ENCODE measurements at regions not wholly inside any gene's neighbourhood (a gene's known extent, or its start where the extent isn't known, plus 50 kb on each side); places are given as distances from the start of the nearest gene placed in this dataset.

- Histone ChIP-seq H3K27ac (ENCODE audit: low read depth, low read length, poor library complexity, severe bottlenecking) (no peak overlapping the region), H3K27me3 (replicated peaks; ENCODE audit: insufficient read depth, low read depth, low read length, poor library complexity) (no peaks in the 10 kb centered on the region), H3K36me3 (ENCODE audit: insufficient read depth, low read length, poor library complexity, severe bottlenecking) (no peaks in the 10 kb centered on the region), H3K4me1 (ENCODE audit: insufficient read depth, low read length, poor library complexity, severe bottlenecking) (no peaks in the 10 kb centered on the region), H3K9me3 (ENCODE audit: low read depth, low read length, poor library complexity, severe bottlenecking) (no peaks in the 10 kb centered on the region), H3K4me3 (ENCODE audit: low read depth, low read length, poor library complexity, severe bottlenecking) (no peak overlapping the region)
- no TSS peak for BruUV-seq (replicated peaks)
- TF ChIP-seq CTCF (conservative IDR thresholded peaks at IDR 0.05; ENCODE audit: low read depth, low read length) (no peak), EZH2 (IDR thresholded peaks at IDR 0.05; ENCODE audit: borderline replicate concordance, low read depth, low read length, poor library complexity, severe bottlenecking) (no peak)
- no peak for DNase-seq (ENCODE audit: low spot score)
- CTCF ChIA-PET = no interaction called here
- POLR2A ChIA-PET (ENCODE audit: low non-redundant PET) = no interaction called here
- intact Hi-C loops (cut with micrococcal nuclease; ENCODE audit: unreplicated experiment) = no loop called here
Measured at GRCh38 chr1:82874041-82874440, 1073.3 kb downstream of the ADGRL2 start.

GRCh38 chr1:82870332-82870731, 1069.6 kb downstream of the ADGRL2 start:
- Histone ChIP-seq H3K27me3 (replicated peaks; ENCODE audit: insufficient read depth, low read depth, low read length, poor library complexity) (no peaks in the 10 kb centered on the region), H3K4me1 (ENCODE audit: insufficient read depth, low read length, poor library complexity, severe bottlenecking) (no peaks in the 10 kb centered on the region), H3K36me3 (ENCODE audit: insufficient read depth, low read length, poor library complexity, severe bottlenecking) (no peaks in the 10 kb centered on the region), H3K4me3 (ENCODE audit: low read depth, low read length, poor library complexity, severe bottlenecking) (no peak overlapping the region), H3K27ac (ENCODE audit: low read depth, low read length, poor library complexity, severe bottlenecking) (no peak overlapping the region), H3K9me3 (ENCODE audit: low read depth, low read length, poor library complexity, severe bottlenecking) (no peaks in the 10 kb centered on the region)
- POLR2A ChIA-PET (ENCODE audit: low non-redundant PET) = no interaction called here
- intact Hi-C loops (cut with micrococcal nuclease; ENCODE audit: unreplicated experiment) = no loop called here
- no TSS peak for BruUV-seq (replicated peaks)
- CTCF ChIA-PET = no interaction called here
- DNase-seq (ENCODE audit: low spot score) = no peak
- TF ChIP-seq CTCF (conservative IDR thresholded peaks at IDR 0.05; ENCODE audit: low read depth, low read length) = no peak
- no peak for TF ChIP-seq EZH2 (IDR thresholded peaks at IDR 0.05; ENCODE audit: borderline replicate concordance, low read depth, low read length, poor library complexity, severe bottlenecking)

DNA sequence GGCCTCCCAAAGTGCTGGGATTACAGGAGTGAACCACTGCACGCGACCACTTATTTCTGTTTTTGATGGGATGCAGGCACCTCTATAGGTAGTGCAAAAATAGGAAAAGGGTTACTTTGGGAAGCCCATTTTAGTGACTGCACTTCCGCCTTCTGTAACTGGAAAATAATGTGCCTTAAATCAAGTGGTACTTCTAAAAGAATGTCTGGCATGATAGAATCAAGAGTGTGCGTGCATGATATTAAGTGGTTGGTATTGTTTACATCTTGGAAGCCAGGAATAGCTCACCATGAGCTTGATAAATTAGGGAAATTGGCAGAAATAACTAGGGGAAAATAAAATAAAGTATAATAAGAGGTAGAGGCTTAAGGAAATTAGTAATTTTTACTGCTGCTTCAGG, 1067.0 kb downstream of the ADGRL2 start:
- no TSS peak for BruUV-seq (replicated peaks)
- CTCF ChIA-PET = no interaction called here
- TF ChIP-seq EZH2 (IDR thresholded peaks at IDR 0.05; ENCODE audit: borderline replicate concordance, low read depth, low read length, poor library complexity, severe bottlenecking) (no peak), CTCF (conservative IDR thresholded peaks at IDR 0.05; ENCODE audit: low read depth, low read length) (no peak)
- H3K27me3 ChIP-seq (replicated peaks; ENCODE audit: insufficient read depth, low read depth, low read length, poor library complexity) = no peaks in the 10 kb centered on the region
- POLR2A ChIA-PET (ENCODE audit: low non-redundant PET) = no interaction called here
- H3K4me1 ChIP-seq (ENCODE audit: insufficient read depth, low read length, poor library complexity, severe bottlenecking) = no peaks in the 10 kb centered on the region
- intact Hi-C loops (cut with micrococcal nuclease; ENCODE audit: unreplicated experiment) = loop anchor here (5.0 kb wide), 1 partner anchor 70 kb away; no protein-coding TSS in a partner anchor
- no peak for DNase-seq (ENCODE audit: low spot score)
- H3K27ac ChIP-seq (ENCODE audit: low read depth, low read length, poor library complexity, severe bottlenecking) = no peak overlapping the region
- no peaks in the 10 kb centered on the region for H3K36me3 ChIP-seq (ENCODE audit: insufficient read depth, low read length, poor library complexity, severe bottlenecking)
- H3K4me3 ChIP-seq (ENCODE audit: low read depth, low read length, poor library complexity, severe bottlenecking) = no peak overlapping the region
- H3K9me3 ChIP-seq (ENCODE audit: low read depth, low read length, poor library complexity, severe bottlenecking) = no peaks in the 10 kb centered on the region

All from A673 (cell line).